Keratinocyte (primary cell): ENCODE measurements at regions not wholly inside any gene's neighbourhood (a gene's known extent, or its start where the extent isn't known, plus 50 kb on each side); places are given as distances from the start of the nearest gene placed in this dataset.
"Not testable (repeated sequence)": the region's sequence is repeated elsewhere in the genome, so short reads cannot be mapped to it uniquely, and the experiment has no call there.

ENCODE experiments used
- DNase-seq: peaks from one replicate; pipeline ENCODE4 v3.0.0-alpha.2; 2011; ENCODE audit warnings: low read depth, missing footprints, low spot score
- FAIRE-seq: peaks from 2 replicates; lab custom pipeline; 2011; peaks lifted over from hg19 to GRCh38; lab: Jason Lieb, UNC
- H2AFZ ChIP-seq: 2 replicates; pipeline ENCODE4 v1.6.0; 2012; ENCODE audit warnings: low read length, control low read depth, inconsistent platforms; ENCODE audit not compliant: control insufficient read depth
- H3K27ac ChIP-seq: 2 replicates; pipeline ENCODE4 v1.5.1; 2011; ENCODE audit warnings: low read length; ENCODE audit not compliant: control insufficient read depth, insufficient read depth
- H3K27me3 ChIP-seq: 3 replicates; pipeline ENCODE4 v1.6.0; 2011; ENCODE audit warnings: low read length; ENCODE audit not compliant: control insufficient read depth, insufficient read depth; ENCODE audit errors: extremely low read depth
- H3K36me3 ChIP-seq, 2 experiments: 2 replicates in 1 of 2; 3 replicates in 1 of 2; pipeline ENCODE4 v1.5.1; 2011; ENCODE audit warnings: low read length in 2 of 2, mild to moderate bottlenecking in 1 of 2; ENCODE audit not compliant: control insufficient read depth in 2 of 2, insufficient read depth in 2 of 2; ENCODE audit errors: extremely low read depth in 1 of 2
- H3K4me1 ChIP-seq: 3 replicates; pipeline ENCODE4 v1.5.1; 2011; ENCODE audit warnings: low read length; ENCODE audit not compliant: control insufficient read depth, insufficient read depth; ENCODE audit errors: extremely low read depth
- H3K4me2 ChIP-seq: 3 replicates; pipeline ENCODE4 v1.6.0; 2011; ENCODE audit warnings: low read depth, low read length; ENCODE audit not compliant: control insufficient read depth, insufficient read depth; ENCODE audit errors: extremely low read depth
- H3K4me3 ChIP-seq, 3 experiments: fragments of 200-600 bp in 1 of 3; sonication (generic) in 1 of 3; 2 replicates in 2 of 3; 3 replicates in 1 of 3; pipeline ENCODE4 v1.5.1; 2011 to 2016; ENCODE audit warnings: low read length in 3 of 3, mild to moderate bottlenecking in 3 of 3, control low read depth in 2 of 3, inconsistent platforms in 1 of 3, low read depth in 1 of 3, mixed read lengths in 1 of 3, mixed run types in 1 of 3, moderate library complexity in 1 of 3; ENCODE audit not compliant: control insufficient read depth in 2 of 3, insufficient read depth in 2 of 3; ENCODE audit errors: extremely low read depth in 1 of 3
- H3K79me2 ChIP-seq: 2 replicates; pipeline ENCODE4 v1.6.0; 2012; ENCODE audit warnings: low read length; ENCODE audit not compliant: control insufficient read depth, insufficient read depth
- H3K9ac ChIP-seq: 3 replicates; pipeline ENCODE4 v1.6.0; 2011; ENCODE audit warnings: low read length; ENCODE audit not compliant: control insufficient read depth, insufficient read depth; ENCODE audit errors: extremely low read depth
- H3K9me1 ChIP-seq: 3 replicates; pipeline ENCODE4 v1.6.0; 2011; ENCODE audit warnings: low read length; ENCODE audit not compliant: control insufficient read depth, insufficient read depth; ENCODE audit errors: extremely low read depth
- H3K9me3 ChIP-seq: 2 replicates; pipeline ENCODE4 v1.5.1; 2012; ENCODE audit warnings: low read depth, low read length; ENCODE audit not compliant: control insufficient read depth
- H4K20me1 ChIP-seq: 3 replicates; pipeline ENCODE4 v1.6.0; 2011; ENCODE audit warnings: low read length; ENCODE audit not compliant: control insufficient read depth, insufficient read depth; ENCODE audit errors: extremely low read depth
- EZH2 ChIP-seq: IDR thresholded peaks from one replicate; pipeline ENCODE4 v1.6.1; 2012; ENCODE audit warnings: inconsistent platforms, mild to moderate bottlenecking, low read length, moderate library complexity
- dilution Hi-C: fragments of 300-500 bp; cut with MboI; formaldehyde crosslinking; loops from one replicate; pipeline ENCODE4 v1.7.0; 2020; ENCODE audit warnings: low sequenced_read_pairs; ENCODE audit not compliant: extremely low pct_ligation_motif_present
- TF ChIP-seq, protein P1 (sequence below), 3 experiments: IDR thresholded peaks in 1 of 3; conservative IDR thresholded peaks in 1 of 3; optimal IDR thresholded peaks in 1 of 3; 2 replicates in 2 of 3; 3 replicates in 1 of 3; pipeline versions ENCODE3 to v1.5.1; 2011; ENCODE audit warnings: low read length in 3 of 3, mild to moderate bottlenecking in 3 of 3, moderate library complexity in 2 of 3, control low read depth in 1 of 3, inconsistent platforms in 1 of 3; ENCODE audit not compliant: insufficient read depth in 2 of 3; ENCODE audit errors: extremely low read depth in 1 of 3

DNA sequence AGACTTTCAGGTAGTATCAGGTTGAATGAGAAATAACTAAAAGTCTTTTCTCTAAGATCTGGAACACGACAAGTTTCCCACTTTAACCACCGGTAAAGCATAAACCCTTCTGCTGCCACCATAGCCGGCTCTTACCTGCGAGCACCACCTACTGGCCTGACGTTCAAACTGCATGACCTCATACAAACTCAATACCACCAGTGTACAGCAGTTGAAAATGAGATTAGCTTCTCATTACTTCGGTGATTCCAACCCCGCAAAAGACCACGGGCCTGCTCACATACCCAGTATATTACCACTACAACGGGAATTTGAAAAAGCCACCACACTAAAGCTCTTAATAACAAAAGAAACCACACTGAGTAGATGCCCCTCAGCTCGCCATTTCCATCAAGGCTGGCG, 1238.6 kb downstream of the TMEM121 start:
- H3K79me2 ChIP-seq, H3K4me1 ChIP-seq, H3K9ac ChIP-seq, H3K9me3 ChIP-seq, H3K36me3 ChIP-seq, H3K27ac ChIP-seq, dilution Hi-C loops, DNase-seq, H3K27me3 ChIP-seq, H3K4me2 ChIP-seq, H4K20me1 ChIP-seq, H3K9me1 ChIP-seq, H3K4me3 ChIP-seq, H2AFZ ChIP-seq: not testable (repeated sequence)
- FAIRE-seq, result peak; percentile 98
- TF ChIP-seq, protein P1, sequence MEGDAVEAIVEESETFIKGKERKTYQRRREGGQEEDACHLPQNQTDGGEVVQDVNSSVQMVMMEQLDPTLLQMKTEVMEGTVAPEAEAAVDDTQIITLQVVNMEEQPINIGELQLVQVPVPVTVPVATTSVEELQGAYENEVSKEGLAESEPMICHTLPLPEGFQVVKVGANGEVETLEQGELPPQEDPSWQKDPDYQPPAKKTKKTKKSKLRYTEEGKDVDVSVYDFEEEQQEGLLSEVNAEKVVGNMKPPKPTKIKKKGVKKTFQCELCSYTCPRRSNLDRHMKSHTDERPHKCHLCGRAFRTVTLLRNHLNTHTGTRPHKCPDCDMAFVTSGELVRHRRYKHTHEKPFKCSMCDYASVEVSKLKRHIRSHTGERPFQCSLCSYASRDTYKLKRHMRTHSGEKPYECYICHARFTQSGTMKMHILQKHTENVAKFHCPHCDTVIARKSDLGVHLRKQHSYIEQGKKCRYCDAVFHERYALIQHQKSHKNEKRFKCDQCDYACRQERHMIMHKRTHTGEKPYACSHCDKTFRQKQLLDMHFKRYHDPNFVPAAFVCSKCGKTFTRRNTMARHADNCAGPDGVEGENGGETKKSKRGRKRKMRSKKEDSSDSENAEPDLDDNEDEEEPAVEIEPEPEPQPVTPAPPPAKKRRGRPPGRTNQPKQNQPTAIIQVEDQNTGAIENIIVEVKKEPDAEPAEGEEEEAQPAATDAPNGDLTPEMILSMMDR (optimal IDR thresholded peaks at IDR 0.05 in 1 of 3, IDR thresholded peaks at IDR 0.05 in 1 of 3, conservative IDR thresholded peaks at IDR 0.05 in 1 of 3; ENCODE audit: extremely low read depth in 1 of 3, insufficient read depth in 2 of 3, low read length in 3 of 3), result peak in 2 of 3 experiments; percentile 26 to 37

DNA sequence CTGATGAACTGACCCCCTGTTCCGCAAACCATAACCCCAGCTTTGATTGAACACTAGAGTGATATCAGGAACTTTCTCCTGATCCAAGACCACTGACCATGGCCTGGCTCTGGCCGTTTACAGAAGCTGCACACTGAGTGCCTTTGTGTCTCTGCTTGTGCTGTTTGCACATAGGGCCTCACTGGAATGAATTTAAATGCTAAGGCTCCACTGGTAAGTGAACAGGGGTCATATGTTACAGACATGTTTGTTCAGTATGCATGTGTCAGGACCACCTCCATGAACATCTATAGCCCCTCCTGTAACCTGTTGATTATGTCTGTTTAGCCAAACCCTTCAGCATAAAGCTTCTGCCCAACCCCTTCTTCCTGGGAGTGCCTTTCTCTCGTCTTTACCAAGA, 1239.8 kb downstream of the TMEM121 start:
- dilution Hi-C loops, result no loop called here
- TF ChIP-seq, protein P1 (optimal IDR thresholded peaks at IDR 0.05 in 1 of 3, IDR thresholded peaks at IDR 0.05 in 1 of 3, conservative IDR thresholded peaks at IDR 0.05 in 1 of 3; ENCODE audit: extremely low read depth in 1 of 3, insufficient read depth in 2 of 3, low read length in 3 of 3), result no peak
- TF ChIP-seq EZH2, result no peak
- H3K4me2 ChIP-seq, result no peak overlapping the region
- no peak overlapping the region for H3K4me3 ChIP-seq
- no peaks in the 10 kb centered on the region for H3K4me1 ChIP-seq
- H3K27ac ChIP-seq, result no peak overlapping the region
- H2AFZ ChIP-seq, result no peak overlapping the region
- H4K20me1 ChIP-seq, result no peaks in the 10 kb centered on the region
- no peaks in the 10 kb centered on the region for H3K36me3 ChIP-seq
- no peaks in the 10 kb centered on the region for H3K9me3 ChIP-seq
- DNase-seq (no peak), FAIRE-seq (no peak)
- no peaks in the 10 kb centered on the region for H3K27me3 ChIP-seq
- H3K9ac ChIP-seq, result no peak overlapping the region
- H3K79me2 ChIP-seq, result no peaks in the 10 kb centered on the region
- no peaks in the 10 kb centered on the region for H3K9me1 ChIP-seq

DNA sequence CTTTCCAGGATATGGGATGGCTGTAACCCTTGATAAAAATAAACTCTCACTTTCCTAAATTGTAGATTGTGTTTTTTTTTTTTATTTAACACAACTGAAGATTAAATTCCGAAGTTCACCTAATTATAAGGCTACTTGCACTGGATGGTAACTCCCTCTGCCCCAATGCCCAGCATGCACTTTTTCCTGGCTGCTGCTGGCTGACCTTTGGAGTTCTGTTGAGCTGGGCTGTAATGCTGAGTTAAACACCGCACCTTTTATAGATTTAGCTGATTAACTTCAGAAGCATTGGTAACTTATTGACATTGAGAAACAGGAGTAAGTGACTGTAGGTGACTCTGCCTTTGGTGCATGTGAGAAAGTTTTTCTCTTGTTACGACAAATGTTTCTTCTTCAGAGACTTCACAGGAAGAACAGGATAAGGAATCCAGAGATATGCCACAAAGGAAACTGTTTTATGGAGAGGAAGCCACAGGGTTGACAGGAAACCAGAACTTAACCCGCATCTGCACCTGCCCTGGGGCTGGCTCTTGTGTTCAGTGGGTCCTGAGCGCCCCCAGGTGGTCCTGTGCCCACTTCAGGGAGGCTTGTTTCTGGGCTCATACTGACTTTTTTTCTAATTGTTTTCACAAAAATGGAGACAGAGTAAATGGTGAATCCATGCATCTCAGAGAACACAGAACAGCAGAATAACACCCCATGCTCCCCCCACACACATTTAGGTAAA, 1240.3 kb downstream of the TMEM121 start:
- H3K4me1 ChIP-seq, H3K79me2 ChIP-seq, dilution Hi-C loops, H3K4me2 ChIP-seq, H3K9me3 ChIP-seq, H3K27ac ChIP-seq, H3K9ac ChIP-seq, FAIRE-seq, DNase-seq, H3K27me3 ChIP-seq, H4K20me1 ChIP-seq, H3K36me3 ChIP-seq, H3K4me3 ChIP-seq, H3K9me1 ChIP-seq, H2AFZ ChIP-seq: not testable (repeated sequence)

DNA sequence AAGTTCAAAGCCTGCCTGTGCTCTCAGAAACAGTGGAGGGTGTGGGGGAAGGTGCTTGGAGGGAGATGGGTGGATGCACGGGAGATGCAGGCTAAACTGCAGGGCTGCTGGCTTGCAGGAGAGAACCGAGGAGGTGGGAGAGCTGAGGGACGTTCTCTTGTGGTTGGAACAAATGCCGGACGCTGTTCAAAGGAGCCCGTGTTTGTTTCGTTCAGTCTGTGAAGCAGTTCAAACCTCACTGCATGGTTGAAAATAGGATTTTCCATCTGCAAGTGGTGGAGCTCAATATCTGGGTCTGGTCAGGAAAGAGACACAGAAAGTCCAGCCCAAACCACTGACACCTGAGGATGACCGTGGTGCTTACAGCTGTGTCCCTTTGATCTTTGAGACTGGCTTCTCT, 1241.8 kb downstream of the TMEM121 start:
- H3K4me2 ChIP-seq, FAIRE-seq, H3K79me2 ChIP-seq, H3K36me3 ChIP-seq, dilution Hi-C loops, H3K4me3 ChIP-seq, H3K27ac ChIP-seq, H4K20me1 ChIP-seq, H3K9me1 ChIP-seq, H3K9me3 ChIP-seq, H2AFZ ChIP-seq, H3K9ac ChIP-seq, H3K27me3 ChIP-seq, DNase-seq, H3K4me1 ChIP-seq: not testable (repeated sequence)
